Stimulated activated CD4-positive, alpha-beta T cell treated with anti-CD3 and anti-CD28 coated beads, Interleukin-15, amount 100 ng/mL, for 1 hour (primary cell): ENCODE measurements at regions not wholly inside any gene's neighbourhood (a gene's known extent, or its start where the extent isn't known, plus 50 kb on each side); places are given as distances from the start of the nearest gene placed in this dataset.

Source experiments
- DNase-seq, 2 donors: peaks; one replicate each; pipeline ENCODE4 v3.0.0-alpha.2; 2020; ENCODE audit warnings: low read depth in 1 of 2, low spot score in 1 of 2

GRCh38 chr6:9535106-9535505 lies 879.8 kb downstream of the TFAP2A start:
- DNase-seq = no peak

DNA sequence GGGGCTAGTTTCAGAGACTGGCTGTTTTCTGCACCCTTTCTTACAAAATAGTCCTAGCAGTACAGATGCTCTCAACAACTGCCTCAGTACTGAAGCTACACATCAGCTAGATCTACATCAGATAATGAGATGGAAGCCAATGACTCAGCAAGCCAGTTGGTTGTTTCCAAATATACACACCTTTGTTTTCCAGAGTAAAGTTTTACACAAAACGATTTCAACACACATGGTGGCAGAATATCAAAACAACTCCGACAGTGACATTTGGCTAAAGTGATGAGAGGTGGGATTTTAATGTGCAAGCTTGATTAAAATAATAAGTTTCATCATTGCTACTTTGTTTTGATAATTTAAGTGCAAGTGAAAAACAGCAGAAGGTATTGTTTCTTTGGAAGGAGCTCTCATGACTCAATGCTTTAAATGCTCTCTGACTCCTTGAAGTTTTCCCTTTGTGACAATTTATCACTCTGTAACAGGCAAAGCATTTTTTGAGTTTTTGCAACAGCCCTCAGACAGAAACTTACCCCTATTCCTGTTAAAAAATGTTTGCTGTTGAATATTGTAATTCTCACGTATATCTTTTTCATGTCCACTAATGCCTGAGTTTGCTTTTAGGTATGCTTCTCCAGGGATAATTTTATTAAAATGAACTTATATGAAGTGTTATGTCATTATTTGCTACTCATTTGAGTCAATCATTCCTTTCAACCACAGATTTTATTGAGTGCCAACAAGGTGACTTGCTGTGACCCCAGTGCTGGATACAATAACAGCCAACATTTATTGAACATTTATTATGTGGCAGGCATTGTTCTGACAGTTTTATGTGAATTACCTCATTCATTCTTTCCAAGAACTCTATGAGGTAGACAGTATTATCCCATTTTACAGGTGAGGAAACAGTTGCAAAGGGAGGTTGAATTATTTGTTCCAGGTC lies 882.0 kb downstream of the TFAP2A start:
- DNase-seq = no peak

GRCh38 chr6:9527679-9528286 lies 887.1 kb downstream of the TFAP2A start:
- DNase-seq = no peak

- no peak for DNase-seq
Observed at GRCh38 chr6:9523462-9523861, 891.4 kb downstream of the TFAP2A start.

DNA sequence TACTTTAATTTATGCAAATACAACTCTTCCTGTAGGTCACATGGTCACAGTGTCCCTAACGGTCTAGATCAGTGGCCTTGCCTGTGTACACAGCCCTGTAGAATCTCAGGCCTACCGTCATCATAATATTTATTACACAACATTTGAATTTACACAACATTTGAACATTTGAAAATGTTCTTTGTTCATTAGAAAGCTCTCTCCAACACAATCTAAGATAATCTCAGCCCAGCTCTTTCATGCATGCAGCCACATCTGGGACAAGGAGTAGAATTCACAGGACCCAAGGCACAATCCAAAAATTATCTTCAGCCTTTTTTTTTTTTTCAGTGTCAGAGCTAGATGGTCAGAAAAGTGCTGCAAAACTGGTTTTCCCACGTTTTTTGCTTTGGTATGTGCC lies 892.8 kb downstream of the TFAP2A start:
- no peak for DNase-seq

- no peak for DNase-seq
Observed at GRCh38 chr6:9521152-9521530, 893.7 kb downstream of the TFAP2A start.

DNA sequence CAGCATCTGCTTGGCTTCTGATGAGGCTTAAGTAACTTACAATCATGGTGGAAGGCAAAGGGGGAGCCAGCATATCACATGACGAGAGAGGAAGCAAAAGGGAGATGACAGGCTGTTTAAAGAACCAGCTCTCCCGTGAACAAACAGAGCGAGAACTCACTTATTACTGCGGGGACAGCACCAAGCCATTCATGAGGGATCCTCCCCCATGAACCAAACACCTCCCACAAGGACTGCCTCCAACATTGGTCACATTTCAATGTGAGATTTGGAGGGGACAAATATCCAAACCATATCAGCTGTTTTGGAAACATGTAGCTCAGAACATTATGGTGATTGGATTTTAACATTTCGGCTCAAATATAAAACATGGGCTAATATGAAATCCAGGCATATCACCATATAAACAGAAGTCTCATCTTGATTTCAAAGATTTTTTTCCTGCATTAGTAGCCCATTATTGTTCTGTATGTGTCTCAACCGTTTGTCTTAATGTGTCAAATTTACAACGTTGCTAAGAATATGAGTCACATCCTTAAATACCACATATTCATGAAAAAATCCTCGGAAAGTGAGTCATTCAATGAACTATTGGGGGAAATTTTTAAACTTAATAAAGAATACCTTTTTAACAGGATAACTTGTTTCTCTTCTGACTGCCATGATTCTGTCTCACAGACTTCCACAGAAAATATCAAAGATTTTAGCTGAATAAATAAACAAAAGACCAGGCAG lies 894.3 kb downstream of the TFAP2A start:
- DNase-seq = no peak

- DNase-seq = no peak
Observed at GRCh38 chr6:9518431-9518830, 896.4 kb downstream of the TFAP2A start.

- no peak for DNase-seq
Observed at GRCh38 chr6:9517806-9518205, 897.1 kb downstream of the TFAP2A start.

DNA sequence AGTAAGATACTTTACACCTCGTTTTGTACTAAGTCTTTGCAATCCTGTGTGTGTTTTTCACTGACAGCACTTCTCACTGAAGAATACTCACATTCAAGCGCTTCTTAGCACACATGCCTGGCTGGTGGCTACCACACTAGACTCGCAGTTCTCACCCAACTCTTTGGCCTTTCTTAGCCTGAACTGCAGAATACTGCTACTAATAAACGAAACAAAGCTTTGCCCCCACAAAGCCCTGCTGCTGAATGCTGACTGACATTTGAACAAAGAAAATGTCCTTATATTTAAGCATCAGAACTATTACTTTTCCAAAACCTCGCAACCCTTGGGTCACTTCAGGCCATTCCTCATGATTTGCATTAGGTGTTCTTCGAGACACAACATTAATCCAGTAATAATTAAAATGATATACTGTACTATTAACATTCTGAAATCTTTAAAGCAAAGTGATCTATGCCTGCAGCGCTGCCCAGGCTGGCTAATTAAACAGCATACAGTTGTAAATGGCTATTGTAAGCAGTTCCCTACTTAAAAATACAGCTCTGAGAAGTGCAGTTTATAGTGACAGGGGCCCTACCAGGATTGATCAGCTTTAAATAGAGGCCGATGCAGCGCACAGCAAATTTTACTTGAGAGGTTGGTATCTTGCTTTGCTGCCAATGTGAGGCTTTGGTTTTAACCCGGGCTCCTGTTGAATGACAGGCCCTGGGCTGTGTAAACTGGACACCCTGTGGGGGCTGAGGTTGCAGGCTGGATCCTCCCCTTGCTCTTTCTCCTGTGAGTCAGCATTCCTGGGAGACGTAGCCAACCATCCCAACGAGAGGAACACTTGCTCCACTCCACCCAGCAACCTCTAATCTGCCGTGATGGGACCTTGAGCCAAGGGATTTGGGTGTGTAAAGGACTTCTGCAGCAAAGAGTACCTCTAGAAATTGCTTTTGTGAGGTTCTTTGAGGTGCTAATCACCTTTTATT lies 899.0 kb downstream of the TFAP2A start:
- DNase-seq = no peak

- DNase-seq = no peak
Observed at GRCh38 chr6:9514146-9514545, 900.7 kb downstream of the TFAP2A start.

DNA sequence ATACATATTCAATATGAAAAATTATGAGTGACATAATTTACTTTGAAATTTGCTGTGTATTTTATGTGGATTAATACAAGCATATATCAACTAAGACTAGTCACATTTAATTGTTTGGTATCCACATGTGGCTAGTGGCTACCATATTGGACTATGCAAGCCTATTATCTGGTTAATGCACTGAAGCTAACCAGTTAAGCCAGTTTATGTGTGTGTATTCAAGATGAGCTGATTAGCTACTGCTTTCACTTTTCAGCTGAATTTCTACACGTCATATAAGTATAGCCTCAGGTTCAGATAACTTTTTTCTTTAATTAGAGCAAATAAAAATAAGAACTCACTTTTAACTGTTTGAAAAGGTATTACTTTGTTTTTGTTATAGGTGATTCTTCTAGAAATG lies 903.7 kb downstream of the TFAP2A start:
- no peak for DNase-seq

DNA sequence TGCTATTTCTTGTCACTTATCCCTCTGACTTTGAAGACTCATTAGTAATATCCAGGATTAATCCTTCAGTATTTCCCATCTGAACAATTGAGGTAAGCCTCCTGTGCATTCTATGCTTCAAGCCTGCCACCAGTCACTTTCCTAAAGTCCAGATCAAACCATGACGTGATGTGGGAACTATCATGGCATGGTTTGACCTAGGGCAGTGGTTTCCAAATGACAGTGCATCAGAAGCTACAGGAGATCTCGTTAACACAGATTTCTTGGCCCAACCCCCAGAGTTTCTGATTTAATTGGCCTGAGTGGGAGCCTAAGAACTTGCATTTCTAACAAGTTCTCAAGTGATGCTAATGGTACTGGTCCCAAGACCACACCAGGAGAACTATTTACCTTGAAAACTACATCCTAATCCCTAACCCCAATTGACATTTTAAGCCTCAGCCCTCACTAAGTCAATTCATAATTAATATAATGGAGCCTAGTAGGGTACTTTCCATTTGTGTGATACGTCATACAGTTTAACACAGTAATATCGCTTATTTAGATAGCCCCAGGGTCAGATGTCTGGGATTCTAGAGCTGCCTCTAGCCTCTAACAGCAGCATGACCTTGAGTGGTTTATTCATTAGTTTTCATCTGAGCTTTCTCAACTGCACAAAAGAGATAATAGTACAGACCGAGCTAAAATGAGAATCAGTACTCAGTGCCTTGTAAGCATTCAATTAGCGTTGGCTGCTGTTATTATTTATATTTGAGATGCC lies 907.6 kb downstream of the TFAP2A start:
- DNase-seq = no peak

GRCh38 chr6:9504191-9504590 lies 910.7 kb downstream of the TFAP2A start:
- DNase-seq = no peak

- DNase-seq = no peak
Observed at GRCh38 chr6:9503111-9503761, 911.6 kb downstream of the TFAP2A start.

DNA sequence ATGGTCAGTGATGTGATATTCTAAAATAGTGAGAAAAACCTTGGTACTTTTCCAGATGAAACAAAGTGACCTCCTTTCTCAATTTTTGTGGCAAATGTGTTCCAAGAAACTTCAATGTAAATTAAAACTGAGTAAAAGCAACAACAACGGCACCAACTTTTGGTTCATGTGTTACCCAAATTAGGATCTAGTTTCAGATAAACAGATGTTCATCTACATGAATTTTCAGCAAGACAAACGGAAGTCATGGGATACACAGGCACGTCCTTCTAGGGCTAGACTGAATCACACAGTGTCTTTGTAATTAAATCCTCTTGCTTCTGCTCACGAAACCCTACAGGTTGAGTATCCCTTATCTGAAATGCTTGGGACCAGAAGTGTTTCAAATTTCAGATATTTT lies 915.2 kb downstream of the TFAP2A start:
- no peak for DNase-seq

- DNase-seq = no peak
Observed at GRCh38 chr6:9496837-9497236, 918.0 kb downstream of the TFAP2A start.

DNA sequence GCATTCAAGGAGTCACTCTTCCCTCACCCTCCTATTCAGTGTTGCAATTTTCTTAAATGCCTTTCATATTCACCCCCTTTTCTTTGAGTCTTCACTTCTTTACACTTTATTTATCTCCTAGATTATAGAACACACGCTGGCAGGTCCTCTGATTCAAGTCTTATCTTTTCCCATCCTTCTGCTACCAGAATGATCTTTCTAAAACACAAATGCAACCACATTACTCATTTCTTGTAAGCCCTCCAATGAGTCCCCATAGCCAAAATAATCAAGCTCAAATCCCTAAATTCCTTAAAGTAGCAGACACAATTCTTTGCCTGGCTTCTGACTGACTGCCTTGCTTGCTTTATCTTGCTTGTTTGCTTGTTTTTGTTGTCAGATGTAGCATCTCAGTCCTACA lies 920.0 kb downstream of the TFAP2A start:
- no peak for DNase-seq

- no peak for DNase-seq
Observed at GRCh38 chr6:9492790-9493189, 922.1 kb downstream of the TFAP2A start.

DNA sequence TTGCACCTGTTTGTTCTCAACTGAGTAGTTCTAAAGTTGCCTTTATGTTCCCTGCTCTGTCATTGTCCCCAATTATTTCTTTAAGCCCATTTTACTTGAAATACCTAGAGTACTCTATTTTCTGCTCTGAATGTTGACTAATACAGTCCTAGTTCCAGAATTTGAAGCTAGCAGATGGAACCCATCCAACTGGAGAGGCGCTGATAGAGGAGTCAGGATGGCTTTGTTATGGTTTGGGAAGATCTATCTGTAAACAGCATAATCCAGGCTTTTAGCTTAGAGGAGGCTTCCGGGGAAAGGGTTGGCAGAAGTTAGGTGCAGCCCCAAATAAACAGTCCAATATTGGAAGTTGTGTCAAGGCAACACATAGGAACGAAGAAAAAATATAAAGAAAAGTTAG lies 927.7 kb downstream of the TFAP2A start:
- DNase-seq = no peak
